ENCODE measurements at regions not wholly inside any gene's neighbourhood (a gene's known extent, or its start where the extent isn't known, plus 50 kb on each side); places are given as distances from the start of the nearest gene placed in this dataset.

- no peak for DNase-seq (ENCODE audit: low read depth)
These were observed 207.0 kb upstream of the HS6ST1 start for GRCh38 chr2:128525653-128526052.

GRCh38 chr2:128526455-128526976, 207.8 kb upstream of the HS6ST1 start:
- no peak for DNase-seq (ENCODE audit: low read depth)

- DNase-seq (ENCODE audit: low read depth) = no peak
These were observed 209.5 kb upstream of the HS6ST1 start for GRCh38 chr2:128528133-128528532.

GRCh38 chr2:128530025-128530573, 211.4 kb upstream of the HS6ST1 start:
- DNase-seq (ENCODE audit: low read depth) = no peak

- DNase-seq (ENCODE audit: low read depth) = no peak
These were observed 213.2 kb upstream of the HS6ST1 start for GRCh38 chr2:128531856-128532255.

GRCh38 chr2:128533101-128533500, 214.4 kb upstream of the HS6ST1 start:
- no peak for DNase-seq (ENCODE audit: low read depth)

GRCh38 chr2:128534688-128535392, 216.2 kb upstream of the HS6ST1 start:
- DNase-seq (ENCODE audit: low read depth) = no peak

- DNase-seq (ENCODE audit: low read depth) = no peak
These were observed 217.3 kb upstream of the HS6ST1 start for GRCh38 chr2:128535953-128536352.

- DNase-seq (ENCODE audit: low read depth) = peak; percentile 1
These were observed 218.4 kb upstream of the HS6ST1 start for GRCh38 chr2:128536925-128537620.

- no peak for DNase-seq (ENCODE audit: low read depth)
These were observed 219.0 kb upstream of the HS6ST1 start for GRCh38 chr2:128537646-128538045.

GRCh38 chr2:128538396-128538795, 219.7 kb upstream of the HS6ST1 start:
- no peak for DNase-seq (ENCODE audit: low read depth)

- DNase-seq (ENCODE audit: low read depth) = no peak
These were observed 222.0 kb upstream of the HS6ST1 start for GRCh38 chr2:128540670-128541069.

- DNase-seq (ENCODE audit: low read depth) = no peak
These were observed 222.8 kb upstream of the HS6ST1 start for GRCh38 chr2:128541448-128541847.

- DNase-seq (ENCODE audit: low read depth) = no peak
These were observed 224.4 kb upstream of the HS6ST1 start for GRCh38 chr2:128543036-128543435.

GRCh38 chr2:128543646-128544045, 225.0 kb upstream of the HS6ST1 start:
- no peak for DNase-seq (ENCODE audit: low read depth)

- no peak for DNase-seq (ENCODE audit: low read depth)
These were observed 225.8 kb upstream of the HS6ST1 start for GRCh38 chr2:128544321-128545037.

- DNase-seq (ENCODE audit: low read depth) = no peak
These were observed 226.4 kb upstream of the HS6ST1 start for GRCh38 chr2:128545085-128545484.

GRCh38 chr2:128545829-128546228, 227.2 kb upstream of the HS6ST1 start:
- DNase-seq (ENCODE audit: low read depth) = no peak

GRCh38 chr2:128547667-128548066, 229.0 kb upstream of the HS6ST1 start:
- no peak for DNase-seq (ENCODE audit: low read depth)

GRCh38 chr2:128548461-128548891, 229.8 kb upstream of the HS6ST1 start:
- no peak for DNase-seq (ENCODE audit: low read depth)

- no peak for DNase-seq (ENCODE audit: low read depth)
These were observed 230.4 kb upstream of the HS6ST1 start for GRCh38 chr2:128549094-128549493.
